ENCODE measurements at regions not wholly inside any gene's neighbourhood (a gene's known extent, or its start where the extent isn't known, plus 50 kb on each side); places are given as distances from the start of the nearest gene placed in this dataset.

DNA sequence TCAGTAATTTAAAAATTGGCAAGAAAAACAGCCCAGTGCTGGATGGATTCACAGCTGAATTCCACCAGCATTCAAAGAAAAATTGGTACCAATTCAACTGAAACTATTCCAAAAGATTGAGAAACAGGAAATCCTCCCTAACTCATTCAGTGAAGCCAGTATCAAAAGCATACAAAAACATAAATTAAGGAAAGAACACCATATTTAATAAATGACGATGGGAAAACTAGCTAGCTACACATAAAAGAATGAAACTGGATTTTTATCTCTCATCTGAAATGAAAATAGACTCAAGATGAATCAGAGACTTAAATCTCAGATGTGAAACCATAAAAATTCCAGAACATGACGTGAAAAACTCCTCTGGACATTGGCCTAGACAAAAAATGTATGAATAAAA, 516.8 kb upstream of the SPANXN1 start:
- H3K4me3 Mint-ChIP-seq: no peak overlapping the region
- DNase-seq (ENCODE audit: low spot score) (no peak), ATAC-seq (no peak)
- H3K27ac Mint-ChIP-seq: no peak overlapping the region
- no peaks in the 10 kb centered on the region for H3K27me3 Mint-ChIP-seq (ENCODE audit: low read depth)
- ChIA-PET POLR2A (no interaction called here), CTCF (no interaction called here)
- peaks cover 31% of the 10 kb centered on the region for H3K36me3 Mint-ChIP-seq
- TF ChIP-seq ZNF263 (CRISPR knock-in tag; IDR thresholded peaks at IDR 0.05; ENCODE audit: low read depth) (no peak), IRF2 (CRISPR knock-in tag; IDR thresholded peaks at IDR 0.05; ENCODE audit: borderline replicate concordance, low read depth) (no peak), SP1 (CRISPR knock-in tag; conservative IDR thresholded peaks at IDR 0.05) (no peak), ZNF396 (CRISPR knock-in tag; IDR thresholded peaks at IDR 0.05; ENCODE audit: borderline replicate concordance) (no peak), ZBTB21 (CRISPR knock-in tag; IDR thresholded peaks at IDR 0.05; ENCODE audit: borderline replicate concordance) (no peak), NR2C2 (CRISPR knock-in tag; IDR thresholded peaks at IDR 0.05) (no peak), JAZF1 (CRISPR knock-in tag; IDR thresholded peaks at IDR 0.05) (no peak)
- TF ChIP-seq, protein P1, sequence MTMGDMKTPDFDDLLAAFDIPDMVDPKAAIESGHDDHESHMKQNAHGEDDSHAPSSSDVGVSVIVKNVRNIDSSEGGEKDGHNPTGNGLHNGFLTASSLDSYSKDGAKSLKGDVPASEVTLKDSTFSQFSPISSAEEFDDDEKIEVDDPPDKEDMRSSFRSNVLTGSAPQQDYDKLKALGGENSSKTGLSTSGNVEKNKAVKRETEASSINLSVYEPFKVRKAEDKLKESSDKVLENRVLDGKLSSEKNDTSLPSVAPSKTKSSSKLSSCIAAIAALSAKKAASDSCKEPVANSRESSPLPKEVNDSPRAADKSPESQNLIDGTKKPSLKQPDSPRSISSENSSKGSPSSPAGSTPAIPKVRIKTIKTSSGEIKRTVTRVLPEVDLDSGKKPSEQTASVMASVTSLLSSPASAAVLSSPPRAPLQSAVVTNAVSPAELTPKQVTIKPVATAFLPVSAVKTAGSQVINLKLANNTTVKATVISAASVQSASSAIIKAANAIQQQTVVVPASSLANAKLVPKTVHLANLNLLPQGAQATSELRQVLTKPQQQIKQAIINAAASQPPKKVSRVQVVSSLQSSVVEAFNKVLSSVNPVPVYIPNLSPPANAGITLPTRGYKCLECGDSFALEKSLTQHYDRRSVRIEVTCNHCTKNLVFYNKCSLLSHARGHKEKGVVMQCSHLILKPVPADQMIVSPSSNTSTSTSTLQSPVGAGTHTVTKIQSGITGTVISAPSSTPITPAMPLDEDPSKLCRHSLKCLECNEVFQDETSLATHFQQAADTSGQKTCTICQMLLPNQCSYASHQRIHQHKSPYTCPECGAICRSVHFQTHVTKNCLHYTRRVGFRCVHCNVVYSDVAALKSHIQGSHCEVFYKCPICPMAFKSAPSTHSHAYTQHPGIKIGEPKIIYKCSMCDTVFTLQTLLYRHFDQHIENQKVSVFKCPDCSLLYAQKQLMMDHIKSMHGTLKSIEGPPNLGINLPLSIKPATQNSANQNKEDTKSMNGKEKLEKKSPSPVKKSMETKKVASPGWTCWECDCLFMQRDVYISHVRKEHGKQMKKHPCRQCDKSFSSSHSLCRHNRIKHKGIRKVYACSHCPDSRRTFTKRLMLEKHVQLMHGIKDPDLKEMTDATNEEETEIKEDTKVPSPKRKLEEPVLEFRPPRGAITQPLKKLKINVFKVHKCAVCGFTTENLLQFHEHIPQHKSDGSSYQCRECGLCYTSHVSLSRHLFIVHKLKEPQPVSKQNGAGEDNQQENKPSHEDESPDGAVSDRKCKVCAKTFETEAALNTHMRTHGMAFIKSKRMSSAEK (CRISPR knock-in tag; IDR thresholded peaks at IDR 0.05; ENCODE audit: borderline replicate concordance): no peak
- TF ChIP-seq, protein P2, sequence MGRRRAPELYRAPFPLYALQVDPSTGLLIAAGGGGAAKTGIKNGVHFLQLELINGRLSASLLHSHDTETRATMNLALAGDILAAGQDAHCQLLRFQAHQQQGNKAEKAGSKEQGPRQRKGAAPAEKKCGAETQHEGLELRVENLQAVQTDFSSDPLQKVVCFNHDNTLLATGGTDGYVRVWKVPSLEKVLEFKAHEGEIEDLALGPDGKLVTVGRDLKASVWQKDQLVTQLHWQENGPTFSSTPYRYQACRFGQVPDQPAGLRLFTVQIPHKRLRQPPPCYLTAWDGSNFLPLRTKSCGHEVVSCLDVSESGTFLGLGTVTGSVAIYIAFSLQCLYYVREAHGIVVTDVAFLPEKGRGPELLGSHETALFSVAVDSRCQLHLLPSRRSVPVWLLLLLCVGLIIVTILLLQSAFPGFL (CRISPR knock-in tag; IDR thresholded peaks at IDR 0.05; ENCODE audit: borderline replicate concordance): no peak
- TF ChIP-seq, protein P3, sequence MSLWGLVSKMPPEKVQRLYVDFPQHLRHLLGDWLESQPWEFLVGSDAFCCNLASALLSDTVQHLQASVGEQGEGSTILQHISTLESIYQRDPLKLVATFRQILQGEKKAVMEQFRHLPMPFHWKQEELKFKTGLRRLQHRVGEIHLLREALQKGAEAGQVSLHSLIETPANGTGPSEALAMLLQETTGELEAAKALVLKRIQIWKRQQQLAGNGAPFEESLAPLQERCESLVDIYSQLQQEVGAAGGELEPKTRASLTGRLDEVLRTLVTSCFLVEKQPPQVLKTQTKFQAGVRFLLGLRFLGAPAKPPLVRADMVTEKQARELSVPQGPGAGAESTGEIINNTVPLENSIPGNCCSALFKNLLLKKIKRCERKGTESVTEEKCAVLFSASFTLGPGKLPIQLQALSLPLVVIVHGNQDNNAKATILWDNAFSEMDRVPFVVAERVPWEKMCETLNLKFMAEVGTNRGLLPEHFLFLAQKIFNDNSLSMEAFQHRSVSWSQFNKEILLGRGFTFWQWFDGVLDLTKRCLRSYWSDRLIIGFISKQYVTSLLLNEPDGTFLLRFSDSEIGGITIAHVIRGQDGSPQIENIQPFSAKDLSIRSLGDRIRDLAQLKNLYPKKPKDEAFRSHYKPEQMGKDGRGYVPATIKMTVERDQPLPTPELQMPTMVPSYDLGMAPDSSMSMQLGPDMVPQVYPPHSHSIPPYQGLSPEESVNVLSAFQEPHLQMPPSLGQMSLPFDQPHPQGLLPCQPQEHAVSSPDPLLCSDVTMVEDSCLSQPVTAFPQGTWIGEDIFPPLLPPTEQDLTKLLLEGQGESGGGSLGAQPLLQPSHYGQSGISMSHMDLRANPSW (CRISPR knock-in tag; conservative IDR thresholded peaks at IDR 0.05; ENCODE audit: low read depth): no peak
- TF ChIP-seq, protein P4, sequence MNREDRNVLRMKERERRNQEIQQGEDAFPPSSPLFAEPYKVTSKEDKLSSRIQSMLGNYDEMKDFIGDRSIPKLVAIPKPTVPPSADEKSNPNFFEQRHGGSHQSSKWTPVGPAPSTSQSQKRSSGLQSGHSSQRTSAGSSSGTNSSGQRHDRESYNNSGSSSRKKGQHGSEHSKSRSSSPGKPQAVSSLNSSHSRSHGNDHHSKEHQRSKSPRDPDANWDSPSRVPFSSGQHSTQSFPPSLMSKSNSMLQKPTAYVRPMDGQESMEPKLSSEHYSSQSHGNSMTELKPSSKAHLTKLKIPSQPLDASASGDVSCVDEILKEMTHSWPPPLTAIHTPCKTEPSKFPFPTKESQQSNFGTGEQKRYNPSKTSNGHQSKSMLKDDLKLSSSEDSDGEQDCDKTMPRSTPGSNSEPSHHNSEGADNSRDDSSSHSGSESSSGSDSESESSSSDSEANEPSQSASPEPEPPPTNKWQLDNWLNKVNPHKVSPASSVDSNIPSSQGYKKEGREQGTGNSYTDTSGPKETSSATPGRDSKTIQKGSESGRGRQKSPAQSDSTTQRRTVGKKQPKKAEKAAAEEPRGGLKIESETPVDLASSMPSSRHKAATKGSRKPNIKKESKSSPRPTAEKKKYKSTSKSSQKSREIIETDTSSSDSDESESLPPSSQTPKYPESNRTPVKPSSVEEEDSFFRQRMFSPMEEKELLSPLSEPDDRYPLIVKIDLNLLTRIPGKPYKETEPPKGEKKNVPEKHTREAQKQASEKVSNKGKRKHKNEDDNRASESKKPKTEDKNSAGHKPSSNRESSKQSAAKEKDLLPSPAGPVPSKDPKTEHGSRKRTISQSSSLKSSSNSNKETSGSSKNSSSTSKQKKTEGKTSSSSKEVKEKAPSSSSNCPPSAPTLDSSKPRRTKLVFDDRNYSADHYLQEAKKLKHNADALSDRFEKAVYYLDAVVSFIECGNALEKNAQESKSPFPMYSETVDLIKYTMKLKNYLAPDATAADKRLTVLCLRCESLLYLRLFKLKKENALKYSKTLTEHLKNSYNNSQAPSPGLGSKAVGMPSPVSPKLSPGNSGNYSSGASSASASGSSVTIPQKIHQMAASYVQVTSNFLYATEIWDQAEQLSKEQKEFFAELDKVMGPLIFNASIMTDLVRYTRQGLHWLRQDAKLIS (CRISPR knock-in tag; IDR thresholded peaks at IDR 0.05; ENCODE audit: borderline replicate concordance): no peak
- H3K4me1 Mint-ChIP-seq: no peaks in the 10 kb centered on the region
- H3K9me3 Mint-ChIP-seq: peaks cover 42% of the 10 kb centered on the region

DNA sequence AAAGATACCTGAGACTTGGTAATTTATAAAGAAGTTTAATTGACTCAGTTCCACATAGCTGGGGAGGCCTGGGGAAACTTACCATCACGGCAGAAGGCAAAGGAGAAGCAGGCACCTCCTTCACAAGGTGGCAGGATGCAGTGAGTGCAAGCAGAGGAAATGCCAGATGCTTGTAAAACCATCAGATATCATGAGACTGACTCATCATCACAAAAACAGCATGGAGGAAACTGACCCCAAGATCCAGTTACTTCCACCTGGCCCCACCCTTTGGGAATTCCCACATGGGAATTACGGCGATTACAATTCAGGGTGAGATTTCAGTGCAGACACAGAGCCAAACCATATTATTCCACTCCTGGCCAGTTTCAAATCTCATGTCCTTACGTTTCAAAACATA, 514.7 kb upstream of the SPANXN1 start:
- CTCF ChIA-PET: no interaction called here
- ATAC-seq: no peak
- POLR2A ChIA-PET: no interaction called here
- TF ChIP-seq, protein P5, sequence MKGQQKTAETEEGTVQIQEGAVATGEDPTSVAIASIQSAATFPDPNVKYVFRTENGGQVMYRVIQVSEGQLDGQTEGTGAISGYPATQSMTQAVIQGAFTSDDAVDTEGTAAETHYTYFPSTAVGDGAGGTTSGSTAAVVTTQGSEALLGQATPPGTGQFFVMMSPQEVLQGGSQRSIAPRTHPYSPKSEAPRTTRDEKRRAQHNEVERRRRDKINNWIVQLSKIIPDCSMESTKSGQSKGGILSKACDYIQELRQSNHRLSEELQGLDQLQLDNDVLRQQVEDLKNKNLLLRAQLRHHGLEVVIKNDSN (CRISPR knock-in tag; IDR thresholded peaks at IDR 0.05): no peak
- TF ChIP-seq CREM (CRISPR knock-in tag; IDR thresholded peaks at IDR 0.05) (no peak), ZNF138 (CRISPR knock-in tag; conservative IDR thresholded peaks at IDR 0.05) (no peak)
- TF ChIP-seq, protein P6, sequence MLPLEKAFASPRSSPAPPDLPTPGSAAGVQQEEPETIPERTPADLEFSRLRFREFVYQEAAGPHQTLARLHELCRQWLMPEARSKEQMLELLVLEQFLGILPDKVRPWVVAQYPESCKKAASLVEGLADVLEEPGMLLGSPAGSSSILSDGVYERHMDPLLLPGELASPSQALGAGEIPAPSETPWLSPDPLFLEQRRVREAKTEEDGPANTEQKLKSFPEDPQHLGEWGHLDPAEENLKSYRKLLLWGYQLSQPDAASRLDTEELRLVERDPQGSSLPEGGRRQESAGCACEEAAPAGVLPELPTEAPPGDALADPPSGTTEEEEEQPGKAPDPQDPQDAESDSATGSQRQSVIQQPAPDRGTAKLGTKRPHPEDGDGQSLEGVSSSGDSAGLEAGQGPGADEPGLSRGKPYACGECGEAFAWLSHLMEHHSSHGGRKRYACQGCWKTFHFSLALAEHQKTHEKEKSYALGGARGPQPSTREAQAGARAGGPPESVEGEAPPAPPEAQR (CRISPR knock-in tag; IDR thresholded peaks at IDR 0.05): no peak
- TF ChIP-seq, protein P7, sequence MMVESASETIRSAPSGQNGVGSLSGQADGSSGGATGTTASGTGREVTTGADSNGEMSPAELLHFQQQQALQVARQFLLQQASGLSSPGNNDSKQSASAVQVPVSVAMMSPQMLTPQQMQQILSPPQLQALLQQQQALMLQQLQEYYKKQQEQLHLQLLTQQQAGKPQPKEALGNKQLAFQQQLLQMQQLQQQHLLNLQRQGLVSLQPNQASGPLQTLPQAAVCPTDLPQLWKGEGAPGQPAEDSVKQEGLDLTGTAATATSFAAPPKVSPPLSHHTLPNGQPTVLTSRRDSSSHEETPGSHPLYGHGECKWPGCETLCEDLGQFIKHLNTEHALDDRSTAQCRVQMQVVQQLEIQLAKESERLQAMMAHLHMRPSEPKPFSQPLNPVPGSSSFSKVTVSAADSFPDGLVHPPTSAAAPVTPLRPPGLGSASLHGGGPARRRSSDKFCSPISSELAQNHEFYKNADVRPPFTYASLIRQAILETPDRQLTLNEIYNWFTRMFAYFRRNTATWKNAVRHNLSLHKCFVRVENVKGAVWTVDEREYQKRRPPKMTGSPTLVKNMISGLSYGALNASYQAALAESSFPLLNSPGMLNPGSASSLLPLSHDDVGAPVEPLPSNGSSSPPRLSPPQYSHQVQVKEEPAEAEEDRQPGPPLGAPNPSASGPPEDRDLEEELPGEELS (CRISPR knock-in tag; IDR thresholded peaks at IDR 0.05): no peak
- TF ChIP-seq, protein P8, sequence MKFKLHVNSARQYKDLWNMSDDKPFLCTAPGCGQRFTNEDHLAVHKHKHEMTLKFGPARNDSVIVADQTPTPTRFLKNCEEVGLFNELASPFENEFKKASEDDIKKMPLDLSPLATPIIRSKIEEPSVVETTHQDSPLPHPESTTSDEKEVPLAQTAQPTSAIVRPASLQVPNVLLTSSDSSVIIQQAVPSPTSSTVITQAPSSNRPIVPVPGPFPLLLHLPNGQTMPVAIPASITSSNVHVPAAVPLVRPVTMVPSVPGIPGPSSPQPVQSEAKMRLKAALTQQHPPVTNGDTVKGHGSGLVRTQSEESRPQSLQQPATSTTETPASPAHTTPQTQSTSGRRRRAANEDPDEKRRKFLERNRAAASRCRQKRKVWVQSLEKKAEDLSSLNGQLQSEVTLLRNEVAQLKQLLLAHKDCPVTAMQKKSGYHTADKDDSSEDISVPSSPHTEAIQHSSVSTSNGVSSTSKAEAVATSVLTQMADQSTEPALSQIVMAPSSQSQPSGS (CRISPR knock-in tag; IDR thresholded peaks at IDR 0.05; ENCODE audit: borderline replicate concordance, low read depth): no peak

More for the DNA sequence above, 514.7 kb upstream of the SPANXN1 start:
- Mint-ChIP-seq H3K27ac (no peak overlapping the region), H3K9me3 (peaks cover 38% of the 10 kb centered on the region), H3K4me1 (no peaks in the 10 kb centered on the region), H3K36me3 (peaks cover 25% of the 10 kb centered on the region), H3K4me3 (no peak overlapping the region), H3K27me3 (ENCODE audit: low read depth) (no peaks in the 10 kb centered on the region)
- no peak for DNase-seq (ENCODE audit: low spot score)

All from WTC11 (cell line).